ENCODE measurements at regions not wholly inside any gene's neighbourhood (a gene's known extent, or its start where the extent isn't known, plus 50 kb on each side); places are given as distances from the start of the nearest gene placed in this dataset.

DNA sequence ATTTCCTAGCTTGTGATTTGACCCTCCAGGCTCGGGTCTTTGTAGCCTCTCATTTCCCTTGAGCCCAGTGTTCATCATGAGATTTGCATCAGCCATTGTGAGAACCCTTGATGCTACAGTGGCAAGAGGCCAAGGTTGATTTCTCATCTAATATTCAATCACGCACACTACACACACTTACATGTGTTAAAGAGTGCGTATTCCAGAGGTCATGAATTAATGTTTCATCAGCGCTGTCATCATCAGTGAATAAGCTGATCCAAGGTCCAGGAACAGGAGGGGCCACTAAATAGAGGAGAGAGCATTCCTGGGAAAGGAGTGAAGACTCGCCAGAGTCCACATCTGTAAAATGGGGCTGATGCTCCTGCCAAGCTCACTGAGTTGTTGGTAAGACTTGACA, 276.1 kb upstream of the SIX2 start:
- Histone ChIP-seq H3K4me2 (ENCODE audit: low read length) (no peak overlapping the region), H3K9ac (ENCODE audit: low read length) (no peak overlapping the region), H3F3A (ENCODE audit: insufficient read depth, low read length, poor library complexity, severe bottlenecking) (no peaks in the 10 kb centered on the region), H3K9me2 (ENCODE audit: insufficient read depth, low read length) (no peaks in the 10 kb centered on the region), H3K4me3 (ENCODE audit: low read length) (no peak overlapping the region), H3K27me3 (ENCODE audit: insufficient read depth, low read depth, low read length) (no peaks in the 10 kb centered on the region), H2AFZ (ENCODE audit: low read depth, low read length) (no peak overlapping the region), H3K36me3 (ENCODE audit: insufficient read depth, low read length) (no peaks in the 10 kb centered on the region), H4K20me1 (ENCODE audit: insufficient read depth) (no peaks in the 10 kb centered on the region), H3K27ac (ENCODE audit: low read length) (no peak overlapping the region), H3K79me2 (replicated peaks; ENCODE audit: insufficient read depth, low read length) (no peaks in the 10 kb centered on the region), H3K9me3 (ENCODE audit: low read length) (no peaks in the 10 kb centered on the region)
- TF ChIP-seq POLR2AphosphoS5 (IDR thresholded peaks at IDR 0.05) (no peak), EP300 (conservative IDR thresholded peaks at IDR 0.05; ENCODE audit: poor library complexity, severe bottlenecking) (no peak), MXI1 (conservative IDR thresholded peaks at IDR 0.05; ENCODE audit: poor library complexity, severe bottlenecking) (no peak), EZH2 (IDR thresholded peaks at IDR 0.05; ENCODE audit: borderline replicate concordance, insufficient read depth, low read length, poor library complexity, severe bottlenecking) (no peak), RAD21 (conservative IDR thresholded peaks at IDR 0.05) (no peak), SMC3 (conservative IDR thresholded peaks at IDR 0.05; ENCODE audit: poor library complexity) (no peak), TAF1 (IDR thresholded peaks at IDR 0.05; ENCODE audit: low read depth) (no peak)
- TF ChIP-seq, protein P1, sequence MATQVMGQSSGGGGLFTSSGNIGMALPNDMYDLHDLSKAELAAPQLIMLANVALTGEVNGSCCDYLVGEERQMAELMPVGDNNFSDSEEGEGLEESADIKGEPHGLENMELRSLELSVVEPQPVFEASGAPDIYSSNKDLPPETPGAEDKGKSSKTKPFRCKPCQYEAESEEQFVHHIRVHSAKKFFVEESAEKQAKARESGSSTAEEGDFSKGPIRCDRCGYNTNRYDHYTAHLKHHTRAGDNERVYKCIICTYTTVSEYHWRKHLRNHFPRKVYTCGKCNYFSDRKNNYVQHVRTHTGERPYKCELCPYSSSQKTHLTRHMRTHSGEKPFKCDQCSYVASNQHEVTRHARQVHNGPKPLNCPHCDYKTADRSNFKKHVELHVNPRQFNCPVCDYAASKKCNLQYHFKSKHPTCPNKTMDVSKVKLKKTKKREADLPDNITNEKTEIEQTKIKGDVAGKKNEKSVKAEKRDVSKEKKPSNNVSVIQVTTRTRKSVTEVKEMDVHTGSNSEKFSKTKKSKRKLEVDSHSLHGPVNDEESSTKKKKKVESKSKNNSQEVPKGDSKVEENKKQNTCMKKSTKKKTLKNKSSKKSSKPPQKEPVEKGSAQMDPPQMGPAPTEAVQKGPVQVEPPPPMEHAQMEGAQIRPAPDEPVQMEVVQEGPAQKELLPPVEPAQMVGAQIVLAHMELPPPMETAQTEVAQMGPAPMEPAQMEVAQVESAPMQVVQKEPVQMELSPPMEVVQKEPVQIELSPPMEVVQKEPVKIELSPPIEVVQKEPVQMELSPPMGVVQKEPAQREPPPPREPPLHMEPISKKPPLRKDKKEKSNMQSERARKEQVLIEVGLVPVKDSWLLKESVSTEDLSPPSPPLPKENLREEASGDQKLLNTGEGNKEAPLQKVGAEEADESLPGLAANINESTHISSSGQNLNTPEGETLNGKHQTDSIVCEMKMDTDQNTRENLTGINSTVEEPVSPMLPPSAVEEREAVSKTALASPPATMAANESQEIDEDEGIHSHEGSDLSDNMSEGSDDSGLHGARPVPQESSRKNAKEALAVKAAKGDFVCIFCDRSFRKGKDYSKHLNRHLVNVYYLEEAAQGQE (IDR thresholded peaks at IDR 0.05; ENCODE audit: borderline replicate concordance): no peak
- TF ChIP-seq, protein P2, sequence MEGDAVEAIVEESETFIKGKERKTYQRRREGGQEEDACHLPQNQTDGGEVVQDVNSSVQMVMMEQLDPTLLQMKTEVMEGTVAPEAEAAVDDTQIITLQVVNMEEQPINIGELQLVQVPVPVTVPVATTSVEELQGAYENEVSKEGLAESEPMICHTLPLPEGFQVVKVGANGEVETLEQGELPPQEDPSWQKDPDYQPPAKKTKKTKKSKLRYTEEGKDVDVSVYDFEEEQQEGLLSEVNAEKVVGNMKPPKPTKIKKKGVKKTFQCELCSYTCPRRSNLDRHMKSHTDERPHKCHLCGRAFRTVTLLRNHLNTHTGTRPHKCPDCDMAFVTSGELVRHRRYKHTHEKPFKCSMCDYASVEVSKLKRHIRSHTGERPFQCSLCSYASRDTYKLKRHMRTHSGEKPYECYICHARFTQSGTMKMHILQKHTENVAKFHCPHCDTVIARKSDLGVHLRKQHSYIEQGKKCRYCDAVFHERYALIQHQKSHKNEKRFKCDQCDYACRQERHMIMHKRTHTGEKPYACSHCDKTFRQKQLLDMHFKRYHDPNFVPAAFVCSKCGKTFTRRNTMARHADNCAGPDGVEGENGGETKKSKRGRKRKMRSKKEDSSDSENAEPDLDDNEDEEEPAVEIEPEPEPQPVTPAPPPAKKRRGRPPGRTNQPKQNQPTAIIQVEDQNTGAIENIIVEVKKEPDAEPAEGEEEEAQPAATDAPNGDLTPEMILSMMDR (IDR thresholded peaks at IDR 0.05; ENCODE audit: poor library complexity, severe bottlenecking): no peak

DNA sequence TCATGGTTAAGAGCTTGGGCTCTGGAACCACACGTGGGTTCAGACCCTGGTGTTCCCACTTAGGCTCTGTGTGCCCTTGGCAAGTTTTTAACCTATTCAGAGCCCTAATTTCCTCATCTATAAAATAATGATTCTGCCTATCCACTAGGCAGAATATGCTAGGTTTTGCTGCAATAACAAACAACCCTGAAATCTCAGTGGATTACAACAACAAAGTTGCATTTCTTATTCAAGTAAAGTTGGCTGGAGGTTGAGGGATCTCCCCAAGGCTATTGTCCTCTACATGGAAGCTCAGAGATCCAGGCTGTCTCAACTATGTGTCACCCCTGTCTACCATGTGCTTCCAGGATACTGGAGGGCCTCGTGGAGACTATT, 275.4 kb upstream of the SIX2 start:
- Histone ChIP-seq H2AFZ (ENCODE audit: low read depth, low read length) (no peak overlapping the region), H4K20me1 (ENCODE audit: insufficient read depth) (no peaks in the 10 kb centered on the region), H3K27me3 (ENCODE audit: insufficient read depth, low read depth, low read length) (no peaks in the 10 kb centered on the region), H3K79me2 (replicated peaks; ENCODE audit: insufficient read depth, low read length) (no peaks in the 10 kb centered on the region), H3K9me3 (ENCODE audit: low read length) (no peaks in the 10 kb centered on the region), H3K9me2 (ENCODE audit: insufficient read depth, low read length) (no peaks in the 10 kb centered on the region), H3K4me2 (ENCODE audit: low read length) (no peak overlapping the region), H3F3A (ENCODE audit: insufficient read depth, low read length, poor library complexity, severe bottlenecking) (no peaks in the 10 kb centered on the region), H3K4me3 (ENCODE audit: low read length) (no peak overlapping the region), H3K36me3 (ENCODE audit: insufficient read depth, low read length) (no peaks in the 10 kb centered on the region), H3K27ac (ENCODE audit: low read length) (no peak overlapping the region), H3K9ac (ENCODE audit: low read length) (no peak overlapping the region)
- TF ChIP-seq TAF1 (IDR thresholded peaks at IDR 0.05; ENCODE audit: low read depth): no peak
- TF ChIP-seq MXI1 (conservative IDR thresholded peaks at IDR 0.05; ENCODE audit: poor library complexity, severe bottlenecking): no peak
- TF ChIP-seq, protein P1 (IDR thresholded peaks at IDR 0.05; ENCODE audit: borderline replicate concordance): no peak
- no peak for TF ChIP-seq RAD21 (conservative IDR thresholded peaks at IDR 0.05)
- no peak for TF ChIP-seq SMC3 (conservative IDR thresholded peaks at IDR 0.05; ENCODE audit: poor library complexity)
- no peak for TF ChIP-seq EZH2 (IDR thresholded peaks at IDR 0.05; ENCODE audit: borderline replicate concordance, insufficient read depth, low read length, poor library complexity, severe bottlenecking)
- TF ChIP-seq, protein P2 (IDR thresholded peaks at IDR 0.05; ENCODE audit: poor library complexity, severe bottlenecking): no peak
- no peak for TF ChIP-seq POLR2AphosphoS5 (IDR thresholded peaks at IDR 0.05)
- TF ChIP-seq EP300 (conservative IDR thresholded peaks at IDR 0.05; ENCODE audit: poor library complexity, severe bottlenecking): no peak
